ENCODE measurements at regions not wholly inside any gene's neighbourhood (a gene's known extent, or its start where the extent isn't known, plus 50 kb on each side); places are given as distances from the start of the nearest gene placed in this dataset.

DNA sequence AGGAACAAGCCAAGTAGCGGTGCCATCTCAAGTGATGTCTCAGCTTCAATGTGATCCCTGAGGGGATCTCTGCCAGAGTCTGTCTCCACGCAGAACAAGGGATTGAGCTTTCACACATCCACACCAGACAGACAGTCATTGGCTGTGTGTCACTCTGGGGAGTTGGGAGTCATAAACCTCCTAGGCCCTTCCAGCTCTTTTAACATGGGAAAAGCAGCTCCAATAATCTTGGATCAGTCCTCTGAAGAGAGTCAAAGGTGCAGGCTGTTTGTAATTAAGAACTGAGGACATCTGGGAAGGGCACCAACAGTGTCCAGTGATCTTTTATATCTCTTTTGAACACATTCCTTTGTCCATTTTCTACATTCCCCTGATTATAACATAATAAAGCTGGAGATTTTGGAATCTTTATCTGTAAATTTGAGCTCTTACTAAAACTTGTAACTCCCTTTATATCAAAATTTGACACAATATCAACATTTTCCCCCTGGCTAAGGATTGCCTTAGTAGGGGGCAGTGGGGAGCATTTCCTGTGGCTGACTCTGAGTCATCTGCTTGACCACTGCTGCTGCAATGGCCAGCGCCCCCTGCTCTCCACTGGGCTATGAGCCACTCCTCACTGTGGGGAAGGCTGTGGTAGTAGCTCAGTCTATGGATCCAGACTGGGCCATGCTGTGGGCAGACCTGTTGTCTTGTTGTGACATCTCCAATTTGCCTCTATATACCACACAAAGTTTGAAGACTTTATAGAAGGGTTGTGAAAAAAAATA lies 284.4 kb downstream of the OSTF1 start:
- TF ChIP-seq RFX5 (IDR thresholded peaks at IDR 0.05; ENCODE audit: low read depth, low read length) = no peak
- TF ChIP-seq, protein P1, sequence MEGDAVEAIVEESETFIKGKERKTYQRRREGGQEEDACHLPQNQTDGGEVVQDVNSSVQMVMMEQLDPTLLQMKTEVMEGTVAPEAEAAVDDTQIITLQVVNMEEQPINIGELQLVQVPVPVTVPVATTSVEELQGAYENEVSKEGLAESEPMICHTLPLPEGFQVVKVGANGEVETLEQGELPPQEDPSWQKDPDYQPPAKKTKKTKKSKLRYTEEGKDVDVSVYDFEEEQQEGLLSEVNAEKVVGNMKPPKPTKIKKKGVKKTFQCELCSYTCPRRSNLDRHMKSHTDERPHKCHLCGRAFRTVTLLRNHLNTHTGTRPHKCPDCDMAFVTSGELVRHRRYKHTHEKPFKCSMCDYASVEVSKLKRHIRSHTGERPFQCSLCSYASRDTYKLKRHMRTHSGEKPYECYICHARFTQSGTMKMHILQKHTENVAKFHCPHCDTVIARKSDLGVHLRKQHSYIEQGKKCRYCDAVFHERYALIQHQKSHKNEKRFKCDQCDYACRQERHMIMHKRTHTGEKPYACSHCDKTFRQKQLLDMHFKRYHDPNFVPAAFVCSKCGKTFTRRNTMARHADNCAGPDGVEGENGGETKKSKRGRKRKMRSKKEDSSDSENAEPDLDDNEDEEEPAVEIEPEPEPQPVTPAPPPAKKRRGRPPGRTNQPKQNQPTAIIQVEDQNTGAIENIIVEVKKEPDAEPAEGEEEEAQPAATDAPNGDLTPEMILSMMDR (conservative IDR thresholded peaks at IDR 0.05; ENCODE audit: low read depth, low read length) = no peak
- TF ChIP-seq RCOR1 (IDR thresholded peaks at IDR 0.05; ENCODE audit: insufficient replicate concordance, low read length) = no peak
- no peak for TF ChIP-seq POLR2A (IDR thresholded peaks at IDR 0.05; ENCODE audit: low read depth, low read length)
- TF ChIP-seq CEBPB (IDR thresholded peaks at IDR 0.05; ENCODE audit: low read depth, low read length) = no peak
- TF ChIP-seq FOS (IDR thresholded peaks at IDR 0.05; ENCODE audit: low read depth, low read length) = no peak
- TF ChIP-seq, protein P2, sequence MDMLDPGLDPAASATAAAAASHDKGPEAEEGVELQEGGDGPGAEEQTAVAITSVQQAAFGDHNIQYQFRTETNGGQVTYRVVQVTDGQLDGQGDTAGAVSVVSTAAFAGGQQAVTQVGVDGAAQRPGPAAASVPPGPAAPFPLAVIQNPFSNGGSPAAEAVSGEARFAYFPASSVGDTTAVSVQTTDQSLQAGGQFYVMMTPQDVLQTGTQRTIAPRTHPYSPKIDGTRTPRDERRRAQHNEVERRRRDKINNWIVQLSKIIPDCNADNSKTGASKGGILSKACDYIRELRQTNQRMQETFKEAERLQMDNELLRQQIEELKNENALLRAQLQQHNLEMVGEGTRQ (IDR thresholded peaks at IDR 0.05; ENCODE audit: low read depth, low read length) = no peak
- no peak for TF ChIP-seq CHD1 (IDR thresholded peaks at IDR 0.05; ENCODE audit: low read depth, low read length)
- no peak for TF ChIP-seq SMC3 (IDR thresholded peaks at IDR 0.05; ENCODE audit: low read depth, low read length)
- TF ChIP-seq MAFK (IDR thresholded peaks at IDR 0.05; ENCODE audit: low read depth, low read length) = no peak
